ENCODE measurements at regions not wholly inside any gene's neighbourhood (a gene's known extent, or its start where the extent isn't known, plus 50 kb on each side); places are given as distances from the start of the nearest gene placed in this dataset.

- no peaks in the 10 kb centered on the region for H3K4me1 Mint-ChIP-seq
- Histone ChIP-seq H3K27ac (ENCODE audit: low read length) (no peak overlapping the region), H3K27me3 (ENCODE audit: control insufficient read depth, insufficient read depth, low read length) (no peaks in the 10 kb centered on the region), H3K4me3 (ENCODE audit: low read length) (no peak overlapping the region), H3K36me3 (ENCODE audit: control insufficient read depth, insufficient read depth, low read length) (no peaks in the 10 kb centered on the region), H3K4me1 (ENCODE audit: control insufficient read depth, insufficient read depth, low read length) (no peaks in the 10 kb centered on the region), H3K9me3 (ENCODE audit: control insufficient read depth, insufficient read depth, low read length) (no peaks in the 10 kb centered on the region)
- H3K4me3 Mint-ChIP-seq = no peak overlapping the region
- no peak for ATAC-seq
- H3K27me3 Mint-ChIP-seq (ENCODE audit: low read depth in 2 of 2) = peaks cover 33 to 48% of the 10 kb centered on the region in 2 donors
- 93% methylated on average over 5 of the region's 5 CpGs for WGBS (ENCODE audit: insufficient coverage)
- no peaks in the 10 kb centered on the region for H3K9me3 Mint-ChIP-seq
- DNase-seq = no peak
- no peak for TF ChIP-seq CTCF (IDR thresholded peaks at IDR 0.05)
- H3K36me3 Mint-ChIP-seq = no peaks in the 10 kb centered on the region
- intact Hi-C loops (cut with micrococcal nuclease) = no loop called here
- H3K27ac Mint-ChIP-seq = no peak overlapping the region
These were observed 123.2 kb upstream of the NLRP1 start for GRCh38 chr17:5707482-5707881.

- no peak overlapping the region for H3K4me3 ChIP-seq (ENCODE audit: low read length)
- Mint-ChIP-seq H3K27ac (no peak overlapping the region), H3K4me1 (no peaks in the 10 kb centered on the region), H3K9me3 (no peaks in the 10 kb centered on the region), H3K27me3 (ENCODE audit: low read depth in 2 of 2) (peaks cover 36 to 48% of the 10 kb centered on the region in 2 donors), H3K4me3 (no peak overlapping the region), H3K36me3 (no peaks in the 10 kb centered on the region)
- no peaks in the 10 kb centered on the region for H3K9me3 ChIP-seq (ENCODE audit: control insufficient read depth, insufficient read depth, low read length)
- no peak for TF ChIP-seq CTCF (IDR thresholded peaks at IDR 0.05)
- H3K27ac ChIP-seq (ENCODE audit: low read length) = no peak overlapping the region
- no peaks in the 10 kb centered on the region for H3K36me3 ChIP-seq (ENCODE audit: control insufficient read depth, insufficient read depth, low read length)
- no peaks in the 10 kb centered on the region for H3K27me3 ChIP-seq (ENCODE audit: control insufficient read depth, insufficient read depth, low read length)
- no peak for DNase-seq
- ATAC-seq = no peak
- no peaks in the 10 kb centered on the region for H3K4me1 ChIP-seq (ENCODE audit: control insufficient read depth, insufficient read depth, low read length)
- intact Hi-C loops (cut with micrococcal nuclease) = no loop called here
These were observed 124.0 kb upstream of the NLRP1 start for GRCh38 chr17:5708344-5708743.

GRCh38 chr17:5711344-5711743 is 127.0 kb upstream of the NLRP1 start:
- no peak for ATAC-seq
- intact Hi-C loops (cut with micrococcal nuclease) = no loop called here
- Histone ChIP-seq H3K9me3 (ENCODE audit: control insufficient read depth, insufficient read depth, low read length) (no peaks in the 10 kb centered on the region), H3K27ac (ENCODE audit: low read length) (no peak overlapping the region), H3K36me3 (ENCODE audit: control insufficient read depth, insufficient read depth, low read length) (no peaks in the 10 kb centered on the region), H3K27me3 (ENCODE audit: control insufficient read depth, insufficient read depth, low read length) (no peaks in the 10 kb centered on the region), H3K4me1 (ENCODE audit: control insufficient read depth, insufficient read depth, low read length) (no peaks in the 10 kb centered on the region), H3K4me3 (ENCODE audit: low read length) (no peak overlapping the region)
- no peak for DNase-seq
- Mint-ChIP-seq H3K36me3 (no peaks in the 10 kb centered on the region), H3K4me3 (no peak overlapping the region), H3K4me1 (no peaks in the 10 kb centered on the region), H3K27ac (no peak overlapping the region), H3K9me3 (no peaks in the 10 kb centered on the region), H3K27me3 (ENCODE audit: low read depth in 2 of 2) (peaks cover 40 to 54% of the 10 kb centered on the region in 2 donors)
- no peak for TF ChIP-seq CTCF (IDR thresholded peaks at IDR 0.05)
- WGBS (ENCODE audit: insufficient coverage) = 62% methylated on average over 5 of the region's 8 CpGs

DNA sequence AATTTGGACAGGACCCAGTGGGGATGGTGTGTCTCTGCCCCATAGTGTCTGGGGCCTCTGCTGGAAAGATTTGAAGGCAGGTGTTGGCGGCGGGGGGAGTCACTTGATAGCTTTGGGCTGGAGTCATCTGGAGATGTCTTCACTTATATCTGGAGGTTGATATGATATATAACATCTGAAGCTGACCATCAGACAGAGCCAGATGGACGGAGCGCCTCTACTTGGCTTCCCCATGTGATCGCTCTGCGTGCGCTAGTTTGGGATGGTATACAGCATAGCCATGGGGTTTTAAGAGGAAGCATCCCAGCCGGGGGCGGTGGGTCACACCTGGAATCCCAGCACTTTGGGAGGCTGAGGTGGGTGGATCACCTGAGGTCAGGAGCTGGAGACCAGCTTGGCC is 130.7 kb upstream of the NLRP1 start:
- Mint-ChIP-seq H3K27me3 (ENCODE audit: low read depth in 2 of 2) (peaks cover 46 to 73% of the 10 kb centered on the region in 2 donors), H3K9me3 (no peaks in the 10 kb centered on the region), H3K4me1 (no peaks in the 10 kb centered on the region), H3K4me3 (no peak overlapping the region), H3K27ac (no peak overlapping the region), H3K36me3 (no peaks in the 10 kb centered on the region)
- no peaks in the 10 kb centered on the region for H3K27me3 ChIP-seq (ENCODE audit: control insufficient read depth, insufficient read depth, low read length)
- no peak for ATAC-seq
- intact Hi-C loops (cut with micrococcal nuclease) = no loop called here
- no peak overlapping the region for H3K4me3 ChIP-seq (ENCODE audit: low read length)
- H3K4me1 ChIP-seq (ENCODE audit: control insufficient read depth, insufficient read depth, low read length) = no peaks in the 10 kb centered on the region
- no peak overlapping the region for H3K27ac ChIP-seq (ENCODE audit: low read length)
- no peaks in the 10 kb centered on the region for H3K9me3 ChIP-seq (ENCODE audit: control insufficient read depth, insufficient read depth, low read length)
- DNase-seq = no peak
- WGBS (ENCODE audit: insufficient coverage) = 94% methylated on average over 9 of the region's 9 CpGs
- TF ChIP-seq CTCF (IDR thresholded peaks at IDR 0.05) = no peak
- no peaks in the 10 kb centered on the region for H3K36me3 ChIP-seq (ENCODE audit: control insufficient read depth, insufficient read depth, low read length)
